K562 (cell line): ENCODE measurements at regions not wholly inside any gene's neighbourhood (a gene's known extent, or its start where the extent isn't known, plus 50 kb on each side); places are given as distances from the start of the nearest gene placed in this dataset.

Experiments
- ARID2 ChIP-seq: fragments of 450-650 bp; IDR thresholded peaks from 2 replicates; pipeline ENCODE4 v1.6.1; 2017; ENCODE audit warnings: antibody characterized with exemption, mild to moderate bottlenecking
- GABPB1 ChIP-seq: sonication (generic); formaldehyde crosslinking; IDR thresholded peaks from 2 replicates; pipeline ENCODE4 v1.8.0; 2022; ENCODE audit warnings: mild to moderate bottlenecking, missing genetic modification reagents
- HDAC8 ChIP-seq: fragments of 450-650 bp; IDR thresholded peaks from 2 replicates; pipeline ENCODE4 v1.6.1; 2016; ENCODE audit warnings: mild to moderate bottlenecking, missing genetic modification characterization, moderate library complexity, missing compliant biosample characterization
- HNRNPH1 ChIP-seq: fragments of 200-400 bp; formaldehyde crosslinking; optimal IDR thresholded peaks from 2 replicates; pipeline ENCODE3; 2017; ENCODE audit warnings: low read depth, mild to moderate bottlenecking, low read length, moderate library complexity
- JUNB ChIP-seq: fragments of 450-650 bp; formaldehyde crosslinking; conservative IDR thresholded peaks from 2 replicates; pipeline ENCODE4 v1.4.0; 2020; ENCODE audit warnings: mild to moderate bottlenecking
- SMARCA4 ChIP-seq: fragments of 450-650 bp; IDR thresholded peaks from 2 replicates; pipeline ENCODE4 v1.6.1; 2016
- TAL1 ChIP-seq: fragments of 450-650 bp; IDR thresholded peaks from 2 replicates; pipeline ENCODE4 v1.6.1; 2016; ENCODE audit warnings: mild to moderate bottlenecking
- ZNF217 ChIP-seq: sonication (generic); formaldehyde crosslinking; IDR thresholded peaks from 2 replicates; pipeline ENCODE4 v1.8.0; 2022; ENCODE audit warnings: mild to moderate bottlenecking, missing genetic modification reagents
- ZNF3 ChIP-seq: fragments of 250-450 bp; sonication (Bioruptor Pico); IDR thresholded peaks from 2 replicates; pipeline ENCODE4 v1.5.0; 2021; ENCODE audit warnings: mild to moderate bottlenecking, moderate library complexity
- ZNF384 ChIP-seq: IDR thresholded peaks from 2 replicates; pipeline ENCODE4 v1.6.1; 2012; ENCODE audit warnings: low read depth, low read length, improper control_type of control experiment
- TF ChIP-seq, protein P1 (sequence below), 2 experiments: IDR thresholded peaks; 2 replicates each; pipeline ENCODE4 v1.6.1; 2011; ENCODE audit warnings: borderline replicate concordance in 1 of 2, control low read depth in 1 of 2, low read depth in 1 of 2, low read length in 1 of 2, mild to moderate bottlenecking in 1 of 2, mixed read lengths in 1 of 2, moderate library complexity in 1 of 2; ENCODE audit not compliant: insufficient read depth in 1 of 2, insufficient read length in 1 of 2, poor library complexity in 1 of 2, severe bottlenecking in 1 of 2; ENCODE audit errors: extremely low read depth in 1 of 2
- TF ChIP-seq, protein P2 (sequence below): sonication (generic); formaldehyde crosslinking; IDR thresholded peaks from 2 replicates; pipeline ENCODE4 v1.8.1; 2023; ENCODE audit warnings: mild to moderate bottlenecking, missing genetic modification reagents, moderate library complexity
- TF ChIP-seq, protein P3 (sequence below), 3 experiments: fragments of 200-800 bp in 1 of 3; sonication (Bioruptor generic) in 1 of 3; sonication (generic) in 1 of 3; formaldehyde crosslinking in 1 of 3; IDR thresholded peaks; 2 replicates each; pipeline versions ENCODE4 v1.6.1 to v1.8.0; 2016 to 2022; ENCODE audit warnings: mild to moderate bottlenecking in 2 of 3, missing compliant biosample characterization in 2 of 3, missing genetic modification characterization in 2 of 3, missing genetic modification reagents in 1 of 3
- TF ChIP-seq, protein P4 (sequence below): fragments of 450-650 bp; IDR thresholded peaks from one replicate; pipeline ENCODE4 v1.6.1; 2018; ENCODE audit warnings: mild to moderate bottlenecking, moderate library complexity; ENCODE audit not compliant: partially characterized antibody
- TF ChIP-seq, protein P5 (sequence below): fragments of 250-450 bp; sonication (Bioruptor Pico); IDR thresholded peaks from 2 replicates; pipeline ENCODE4 v1.4.0; 2020

DNA sequence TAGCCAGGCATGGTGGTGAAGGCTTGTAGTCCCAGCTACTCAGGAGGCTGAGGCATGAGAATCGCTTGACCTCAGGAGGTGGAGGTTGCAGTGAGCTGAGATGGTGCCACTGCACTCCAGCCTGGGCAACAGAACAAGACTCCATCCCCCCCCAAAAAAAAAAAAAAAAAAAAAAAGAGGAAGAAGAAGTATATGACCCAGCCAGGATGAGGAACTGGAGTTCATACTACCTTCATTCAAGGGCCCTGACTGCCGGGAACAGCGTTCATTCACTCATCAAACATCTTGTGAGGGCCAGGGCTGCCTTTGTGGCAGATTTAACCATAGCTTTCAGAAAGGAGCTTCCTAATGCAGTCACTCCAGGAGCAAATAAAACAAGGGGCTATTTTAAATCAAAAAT is 127.6 kb downstream of the MRPS6 start (continued):
- TF ChIP-seq, protein P1, sequence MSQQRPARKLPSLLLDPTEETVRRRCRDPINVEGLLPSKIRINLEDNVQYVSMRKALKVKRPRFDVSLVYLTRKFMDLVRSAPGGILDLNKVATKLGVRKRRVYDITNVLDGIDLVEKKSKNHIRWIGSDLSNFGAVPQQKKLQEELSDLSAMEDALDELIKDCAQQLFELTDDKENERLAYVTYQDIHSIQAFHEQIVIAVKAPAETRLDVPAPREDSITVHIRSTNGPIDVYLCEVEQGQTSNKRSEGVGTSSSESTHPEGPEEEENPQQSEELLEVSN (IDR thresholded peaks at IDR 0.05; ENCODE audit: borderline replicate concordance in 1 of 2, extremely low read depth in 1 of 2, insufficient read depth in 1 of 2, insufficient read length in 1 of 2, low read depth in 1 of 2, low read length in 1 of 2, poor library complexity in 1 of 2, severe bottlenecking in 1 of 2): no peak
- TF ChIP-seq, protein P2, sequence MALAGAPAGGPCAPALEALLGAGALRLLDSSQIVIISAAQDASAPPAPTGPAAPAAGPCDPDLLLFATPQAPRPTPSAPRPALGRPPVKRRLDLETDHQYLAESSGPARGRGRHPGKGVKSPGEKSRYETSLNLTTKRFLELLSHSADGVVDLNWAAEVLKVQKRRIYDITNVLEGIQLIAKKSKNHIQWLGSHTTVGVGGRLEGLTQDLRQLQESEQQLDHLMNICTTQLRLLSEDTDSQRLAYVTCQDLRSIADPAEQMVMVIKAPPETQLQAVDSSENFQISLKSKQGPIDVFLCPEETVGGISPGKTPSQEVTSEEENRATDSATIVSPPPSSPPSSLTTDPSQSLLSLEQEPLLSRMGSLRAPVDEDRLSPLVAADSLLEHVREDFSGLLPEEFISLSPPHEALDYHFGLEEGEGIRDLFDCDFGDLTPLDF (CRISPR knock-in tag): no peak
- peak; percentile 47; the same call in 1 of the 2 replicates for TF ChIP-seq ZNF384
- TF ChIP-seq JUNB: no peak
- TF ChIP-seq, protein P3, sequence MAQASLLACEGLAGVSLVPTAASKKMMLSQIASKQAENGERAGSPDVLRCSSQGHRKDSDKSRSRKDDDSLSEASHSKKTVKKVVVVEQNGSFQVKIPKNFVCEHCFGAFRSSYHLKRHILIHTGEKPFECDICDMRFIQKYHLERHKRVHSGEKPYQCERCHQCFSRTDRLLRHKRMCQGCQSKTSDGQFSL (CRISPR knock-in tag; IDR thresholded peaks at IDR 0.05): 0 out of 2 replicates have a peak, but pooled peaks have one; percentile 43
- TF ChIP-seq, protein P3 (tag; IDR thresholded peaks at IDR 0.05): peak in 1 of 2 experiments; percentile 40; a peak in 1 of 4 replicates
- TF ChIP-seq, protein P4, sequence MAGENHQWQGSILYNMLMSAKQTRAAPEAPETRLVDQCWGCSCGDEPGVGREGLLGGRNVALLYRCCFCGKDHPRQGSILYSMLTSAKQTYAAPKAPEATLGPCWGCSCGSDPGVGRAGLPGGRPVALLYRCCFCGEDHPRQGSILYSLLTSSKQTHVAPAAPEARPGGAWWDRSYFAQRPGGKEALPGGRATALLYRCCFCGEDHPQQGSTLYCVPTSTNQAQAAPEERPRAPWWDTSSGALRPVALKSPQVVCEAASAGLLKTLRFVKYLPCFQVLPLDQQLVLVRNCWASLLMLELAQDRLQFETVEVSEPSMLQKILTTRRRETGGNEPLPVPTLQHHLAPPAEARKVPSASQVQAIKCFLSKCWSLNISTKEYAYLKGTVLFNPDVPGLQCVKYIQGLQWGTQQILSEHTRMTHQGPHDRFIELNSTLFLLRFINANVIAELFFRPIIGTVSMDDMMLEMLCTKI: no peak
- no peak for TF ChIP-seq HNRNPH1
- no peak for TF ChIP-seq TAL1
- no peak for TF ChIP-seq HDAC8 (tag)
- TF ChIP-seq, protein P5, sequence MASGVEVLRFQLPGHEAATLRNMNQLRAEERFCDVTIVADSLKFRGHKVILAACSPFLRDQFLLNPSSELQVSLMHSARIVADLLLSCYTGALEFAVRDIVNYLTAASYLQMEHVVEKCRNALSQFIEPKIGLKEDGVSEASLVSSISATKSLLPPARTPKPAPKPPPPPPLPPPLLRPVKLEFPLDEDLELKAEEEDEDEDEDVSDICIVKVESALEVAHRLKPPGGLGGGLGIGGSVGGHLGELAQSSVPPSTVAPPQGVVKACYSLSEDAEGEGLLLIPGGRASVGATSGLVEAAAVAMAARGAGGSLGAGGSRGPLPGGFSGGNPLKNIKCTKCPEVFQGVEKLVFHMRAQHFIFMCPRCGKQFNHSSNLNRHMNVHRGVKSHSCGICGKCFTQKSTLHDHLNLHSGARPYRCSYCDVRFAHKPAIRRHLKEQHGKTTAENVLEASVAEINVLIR (CRISPR knock-in tag): no peak
- no peak for TF ChIP-seq SMARCA4
- TF ChIP-seq ARID2: no peak
- no peak for TF ChIP-seq ZNF217
- no peak for TF ChIP-seq GABPB1 (CRISPR knock-in tag)
- TF ChIP-seq ZNF3: peak; percentile 64; the same call in 1 of the 2 replicates
- TF ChIP-seq, all 486 proteins: peak for 4
